ENCODE measurements at regions not wholly inside any gene's neighbourhood (a gene's known extent, or its start where the extent isn't known, plus 50 kb on each side); places are given as distances from the start of the nearest gene placed in this dataset.

- no peak for DNase-seq (ENCODE audit: low read depth)
Measured at GRCh38 chr2:71936076-71937030, 211.3 kb downstream of the CYP26B1 start.

DNA sequence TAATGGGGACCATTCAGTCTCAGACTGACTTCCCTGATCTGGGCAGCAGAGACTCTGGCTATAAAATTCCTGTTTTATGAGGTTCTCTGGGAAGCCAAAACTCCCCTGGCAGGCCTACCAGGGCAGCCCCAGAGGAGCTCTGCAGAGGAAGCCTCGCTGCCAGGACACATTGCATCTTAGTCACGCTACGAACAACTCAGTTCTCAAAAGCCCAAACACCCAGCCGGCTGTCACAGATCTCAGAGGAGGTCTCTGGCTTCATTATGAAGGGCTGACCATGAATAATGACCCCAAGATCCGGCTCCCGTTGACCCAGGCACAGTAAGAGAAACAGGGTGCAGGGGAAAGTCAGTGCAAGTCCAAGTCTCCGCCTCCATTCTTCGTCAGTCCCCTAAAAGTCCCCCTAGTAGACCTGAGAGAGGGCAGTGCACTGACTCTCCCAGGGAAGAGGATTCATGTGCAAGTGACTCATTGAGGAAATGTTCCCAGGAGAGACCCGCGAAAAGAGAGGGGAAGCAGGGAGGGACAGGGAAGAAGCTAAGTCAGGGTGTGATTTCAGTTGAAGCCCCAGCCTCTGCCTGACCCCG is 212.3 kb downstream of the CYP26B1 start:
- DNase-seq (ENCODE audit: low read depth) = no peak

DNA sequence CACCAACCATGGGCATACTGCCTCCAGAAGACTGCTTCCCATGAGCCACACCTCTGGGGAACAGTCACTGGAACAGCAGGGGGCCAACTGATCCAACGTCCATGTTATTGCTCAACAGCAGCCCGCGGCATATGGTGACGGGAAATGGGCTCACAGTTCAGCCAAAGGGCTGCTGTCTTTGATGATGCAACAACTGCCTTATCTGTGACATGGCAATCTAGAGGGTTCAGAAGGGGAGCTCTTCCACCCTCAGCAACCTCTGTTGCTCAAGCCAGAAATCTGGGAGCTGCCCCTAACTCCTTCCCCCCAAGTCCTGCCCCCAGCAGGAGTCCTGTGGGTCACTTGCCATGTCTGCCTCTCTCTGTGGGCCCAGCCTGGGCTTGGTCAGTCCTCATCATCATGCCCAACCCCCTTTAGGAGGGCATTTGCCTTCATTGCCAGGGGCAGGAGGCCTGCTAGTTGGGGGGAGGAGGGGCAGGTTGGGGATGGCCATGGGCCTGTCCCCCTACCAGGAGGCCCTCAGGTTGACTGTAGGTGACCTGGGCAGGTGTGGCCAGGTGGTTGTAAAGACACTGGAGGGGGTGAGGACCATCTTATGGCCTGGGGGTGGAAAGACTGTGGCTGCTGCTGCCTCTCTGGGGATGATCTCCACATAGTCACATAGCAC is 212.9 kb downstream of the CYP26B1 start:
- DNase-seq (ENCODE audit: low read depth) = no peak

DNA sequence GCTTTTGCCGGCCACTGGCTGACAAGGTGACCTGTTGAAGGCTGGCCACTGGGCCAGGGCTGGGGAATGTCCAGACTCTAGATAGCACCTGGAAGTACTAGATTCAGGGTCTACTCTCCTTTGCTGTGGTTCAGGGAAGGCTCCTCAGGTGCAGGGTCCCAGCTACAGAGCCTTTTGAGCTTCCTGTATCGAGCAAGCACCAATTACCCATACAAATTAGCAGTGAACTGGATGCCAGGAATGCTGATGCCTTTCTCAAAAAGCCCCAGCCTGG is 213.4 kb downstream of the CYP26B1 start:
- no peak for DNase-seq (ENCODE audit: low read depth)

- no peak for DNase-seq (ENCODE audit: low read depth)
Measured at GRCh38 chr2:71933467-71934319, 214.0 kb downstream of the CYP26B1 start.

DNA sequence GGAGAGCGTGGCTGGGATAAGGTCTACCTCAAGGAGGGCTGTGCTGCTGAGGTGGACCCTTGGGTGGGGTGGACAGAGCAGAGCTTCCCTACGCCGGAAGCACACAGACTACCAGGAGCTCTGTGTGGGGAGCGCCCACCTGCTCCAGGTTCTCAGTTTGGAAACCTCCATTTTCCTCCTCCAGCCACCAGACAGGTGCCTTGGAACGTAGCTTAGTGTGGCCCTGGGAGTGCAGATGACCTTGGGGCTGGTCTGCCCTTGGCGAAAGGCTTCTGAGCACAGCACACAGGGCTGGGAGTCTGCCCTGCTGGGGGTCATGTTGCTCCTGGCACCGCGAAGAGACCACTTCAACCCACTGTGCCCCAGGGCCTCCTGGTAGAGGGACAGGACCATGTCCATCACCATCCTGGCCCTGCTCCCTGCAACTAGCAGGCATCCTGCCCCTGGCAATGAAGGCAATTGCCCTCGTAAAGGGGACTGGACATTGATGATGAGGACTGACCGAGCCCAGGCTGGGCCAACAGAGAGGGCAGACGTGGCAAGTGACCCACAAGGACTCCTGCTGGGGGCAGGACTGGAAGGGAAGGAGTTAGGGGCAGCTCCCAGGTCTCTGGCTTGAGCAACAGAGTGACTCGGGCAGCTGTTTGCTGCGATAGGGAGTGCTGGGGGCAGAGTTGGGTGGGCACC is 214.7 kb downstream of the CYP26B1 start:
- no peak for DNase-seq (ENCODE audit: low read depth)

- no peak for DNase-seq (ENCODE audit: low read depth)
Measured at GRCh38 chr2:71932037-71932779, 215.5 kb downstream of the CYP26B1 start.

- no peak for DNase-seq (ENCODE audit: low read depth)
Measured at GRCh38 chr2:71930049-71930681, 217.5 kb downstream of the CYP26B1 start.

DNA sequence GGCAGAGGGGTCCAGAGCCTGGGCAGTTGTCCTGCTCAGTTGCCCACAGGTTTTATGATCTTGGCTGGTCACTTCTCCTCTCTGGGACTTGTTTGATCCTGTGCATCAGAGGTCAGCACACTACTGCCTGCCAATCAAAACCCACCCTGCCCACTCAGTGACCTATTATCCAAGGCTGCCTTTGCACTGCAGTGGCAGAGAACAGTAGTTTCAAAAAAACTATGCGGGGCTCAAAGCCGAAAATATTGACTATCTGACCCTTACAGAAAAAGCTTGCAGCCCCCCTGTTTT is 218.2 kb downstream of the CYP26B1 start:
- DNase-seq (ENCODE audit: low read depth) = no peak

GRCh38 chr2:71928734-71929481 is 218.8 kb downstream of the CYP26B1 start:
- no peak for DNase-seq (ENCODE audit: low read depth)

- DNase-seq (ENCODE audit: low read depth) = no peak
Measured at GRCh38 chr2:71927757-71928715, 219.6 kb downstream of the CYP26B1 start.

DNA sequence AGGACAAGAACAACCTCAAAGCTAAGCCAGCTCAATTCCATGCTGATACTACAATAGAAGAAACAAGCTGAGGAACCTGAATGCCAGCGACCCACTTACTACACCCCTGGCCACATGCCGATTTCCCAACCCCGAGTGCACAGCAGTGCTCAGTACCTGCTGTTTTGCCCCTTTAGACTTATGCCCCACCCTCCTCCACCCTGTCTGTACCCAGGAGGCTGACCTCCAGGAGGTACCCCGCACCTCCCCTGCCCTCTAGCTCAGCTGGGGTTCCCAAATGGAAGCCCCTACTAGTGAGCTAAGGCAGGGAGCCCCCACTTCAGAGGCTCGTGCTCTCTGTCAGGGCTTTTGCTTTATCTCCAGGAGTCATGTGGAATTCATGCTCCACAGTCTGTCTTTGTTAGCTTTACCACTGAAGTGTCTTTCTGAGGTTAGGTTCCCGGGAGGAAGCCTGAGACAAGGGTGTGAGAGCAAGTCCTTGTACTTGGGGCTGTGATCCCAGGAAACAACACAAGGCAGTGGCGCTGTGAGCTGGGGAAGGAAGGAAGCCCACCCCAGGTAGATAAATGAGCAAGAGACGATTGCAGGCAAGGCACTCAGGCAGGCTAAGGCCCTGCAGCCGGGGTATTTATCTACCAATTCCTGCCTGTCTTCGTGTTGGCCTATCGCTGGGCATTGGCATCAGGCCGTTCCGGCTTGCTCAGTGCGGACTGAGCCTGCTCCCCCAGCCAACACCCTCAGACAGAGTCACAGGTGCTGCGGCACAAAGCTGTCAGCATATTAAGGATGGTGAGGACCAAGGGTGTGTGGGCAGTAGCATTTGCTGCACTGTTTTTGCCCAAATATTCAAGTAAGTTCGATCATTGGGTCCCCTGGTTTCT is 220.5 kb downstream of the CYP26B1 start:
- no peak for DNase-seq (ENCODE audit: low read depth)

DNA sequence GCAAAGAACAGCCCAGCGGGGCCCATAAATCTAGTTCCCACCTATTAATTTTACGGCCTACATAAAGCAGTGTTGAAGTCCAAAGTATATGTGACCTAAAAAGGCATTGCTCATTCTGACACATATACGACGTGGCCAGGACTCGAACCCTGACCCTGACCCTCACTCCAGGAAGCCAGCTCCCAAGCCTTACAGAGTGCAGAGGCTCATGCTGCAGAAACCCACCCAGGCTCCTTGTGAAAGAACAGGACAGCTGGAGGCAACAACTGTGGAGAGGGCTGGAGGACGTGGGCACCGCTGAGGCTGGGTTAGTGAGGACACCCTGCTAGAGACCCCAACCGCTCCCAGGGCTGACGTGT is 221.6 kb downstream of the CYP26B1 start:
- DNase-seq (ENCODE audit: low read depth) = no peak

DNA sequence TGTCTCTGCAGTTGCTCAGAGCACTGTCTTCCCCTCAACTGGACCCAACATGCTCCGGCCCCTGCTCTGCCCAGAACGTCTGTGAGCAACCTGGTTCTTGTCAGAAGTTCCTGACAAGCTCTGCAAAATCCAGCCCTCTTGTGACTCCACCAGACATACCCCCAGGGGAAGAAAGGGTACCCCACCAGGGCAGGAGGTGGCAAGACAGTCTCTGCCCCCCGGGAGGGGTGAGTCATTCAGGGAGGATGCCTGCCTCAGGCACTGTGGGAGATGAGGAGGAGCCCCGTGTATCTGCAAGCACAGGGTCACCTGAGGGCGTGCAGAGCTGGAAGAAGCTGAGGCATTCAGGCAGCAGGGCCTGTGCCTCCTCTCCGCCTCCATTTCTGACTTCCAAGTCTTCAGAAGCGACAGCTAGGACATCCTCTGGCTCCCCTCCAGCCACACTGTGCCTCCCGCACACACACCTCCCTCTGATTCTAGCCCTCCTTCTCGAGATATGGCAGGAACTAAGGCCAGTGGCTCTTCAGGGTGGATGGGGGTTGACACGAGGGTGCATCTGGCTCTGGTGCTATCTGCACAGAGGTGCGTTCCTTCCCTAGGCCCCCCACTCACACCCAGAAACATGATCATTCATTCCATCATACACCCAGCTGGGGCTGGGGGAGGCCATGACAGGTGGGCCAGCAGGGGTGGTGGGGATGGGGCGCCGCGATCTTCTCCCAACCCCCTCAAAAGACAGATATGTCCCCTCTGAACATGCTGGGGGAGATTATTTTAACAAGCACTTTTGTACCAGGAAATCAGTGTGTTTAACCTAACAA is 222.2 kb downstream of the CYP26B1 start:
- DNase-seq (ENCODE audit: low read depth) = no peak

GRCh38 chr2:71923887-71924533 is 223.7 kb downstream of the CYP26B1 start:
- peak; percentile 28 for DNase-seq (ENCODE audit: low read depth)

DNA sequence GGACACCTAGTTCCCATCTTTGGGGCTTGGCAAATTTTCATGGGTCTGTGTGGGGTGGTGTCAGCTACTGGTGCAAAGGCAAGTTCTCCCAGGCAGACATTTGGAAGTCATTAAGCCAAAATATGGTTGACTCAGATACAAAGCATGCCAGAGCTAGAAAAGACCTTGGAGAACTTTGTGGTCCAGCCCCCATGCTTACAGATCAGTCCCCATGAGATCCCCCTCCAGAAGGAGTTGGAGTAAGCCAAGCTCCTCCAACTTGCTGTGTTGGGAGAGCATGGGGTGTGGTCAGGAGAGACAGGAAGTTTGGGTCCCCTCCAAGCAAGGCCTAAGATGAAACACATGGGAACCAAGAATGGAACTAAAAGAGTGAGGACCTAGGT is 224.5 kb downstream of the CYP26B1 start:
- DNase-seq (ENCODE audit: low read depth) = no peak
